GM21390 (cell line): ENCODE measurements at regions not wholly inside any gene's neighbourhood (a gene's known extent, or its start where the extent isn't known, plus 50 kb on each side); places are given as distances from the start of the nearest gene placed in this dataset.
"Not testable (repeated sequence)": the region's sequence is repeated elsewhere in the genome, so short reads cannot be mapped to it uniquely, and the experiment has no call there.

Experiments used
- ATAC-seq: cut with Tn5 transposase; IDR thresholded peaks from one replicate; pipeline ENCODE4 v1.9.1; 2021; ENCODE audit not compliant: unreplicated experiment

- ATAC-seq, result not testable (repeated sequence)
Measured at GRCh38 chr2:87565116-87565515, 182.8 kb upstream of the PLGLB2 start.

DNA sequence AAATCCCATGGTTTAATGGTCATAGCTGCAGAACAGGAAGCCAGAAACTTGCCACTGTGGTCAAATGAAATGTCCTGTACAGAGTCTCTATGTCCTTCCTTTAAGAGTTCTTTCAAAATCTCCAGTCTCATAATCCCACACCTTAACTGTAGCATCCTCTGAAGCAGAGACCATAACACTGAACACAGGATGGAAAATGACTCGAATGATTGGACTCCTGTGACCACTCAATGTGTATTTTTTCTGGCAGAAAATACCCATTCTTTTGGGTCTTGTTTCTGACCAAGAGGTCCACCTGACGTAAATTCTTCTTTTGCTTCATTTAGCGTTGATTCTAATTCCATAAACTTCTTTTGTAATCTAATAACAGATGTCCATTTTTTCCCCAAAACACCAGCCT lies 181.4 kb upstream of the PLGLB2 start:
- not testable (repeated sequence) for ATAC-seq

GRCh38 chr2:87567093-87567492 lies 180.8 kb upstream of the PLGLB2 start:
- not testable (repeated sequence) for ATAC-seq

DNA sequence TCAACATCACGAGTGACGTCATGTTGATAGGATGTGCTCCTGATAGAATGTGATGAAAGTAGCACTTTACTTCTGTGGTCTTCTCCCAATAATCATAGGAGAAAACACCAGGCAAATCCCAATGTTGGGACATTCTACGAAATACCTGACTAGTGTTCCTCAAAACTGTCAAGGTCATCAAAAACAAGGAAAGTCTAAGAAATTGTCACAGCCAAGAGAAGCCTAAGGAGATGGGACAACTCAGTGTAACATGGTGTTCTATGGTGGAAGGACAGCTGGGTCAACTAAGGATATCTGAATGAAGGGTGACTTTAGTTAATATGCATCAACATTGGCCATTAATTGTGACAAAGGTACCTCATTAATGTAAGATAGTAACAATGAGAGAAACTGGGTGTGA lies 180.0 kb upstream of the PLGLB2 start:
- ATAC-seq, result not testable (repeated sequence)

GRCh38 chr2:87568554-87569278 lies 179.2 kb upstream of the PLGLB2 start:
- not testable (repeated sequence) for ATAC-seq

- not testable (repeated sequence) for ATAC-seq
Measured at GRCh38 chr2:87569689-87570397, 178.0 kb upstream of the PLGLB2 start.

DNA sequence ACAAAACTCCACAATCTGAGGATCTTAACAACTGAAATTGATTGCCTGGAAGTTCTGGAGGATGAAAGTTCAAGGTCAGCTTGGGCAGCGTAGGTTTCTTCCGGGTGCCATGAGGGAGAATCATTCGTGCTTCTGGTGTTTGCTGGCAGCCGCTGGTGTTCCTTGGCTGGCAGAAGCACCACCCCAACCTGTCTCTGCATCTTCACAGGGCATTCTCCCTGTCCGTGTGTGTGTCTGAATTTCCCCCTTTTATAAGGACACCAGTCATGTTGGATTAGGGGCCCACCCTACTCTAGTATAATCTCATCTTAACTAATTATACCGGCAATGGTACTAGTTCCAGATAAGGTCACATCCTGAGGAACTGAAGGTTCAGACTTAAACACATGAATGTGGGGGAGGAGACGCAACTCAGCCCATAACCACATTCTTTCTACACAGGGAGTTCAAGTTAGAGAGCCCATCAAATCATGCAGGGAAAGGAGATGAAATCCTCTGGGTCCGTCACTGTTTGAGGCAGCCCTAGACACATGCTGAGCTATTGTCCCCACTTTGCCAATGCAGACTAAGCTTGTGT lies 175.9 kb upstream of the PLGLB2 start:
- not testable (repeated sequence) for ATAC-seq

DNA sequence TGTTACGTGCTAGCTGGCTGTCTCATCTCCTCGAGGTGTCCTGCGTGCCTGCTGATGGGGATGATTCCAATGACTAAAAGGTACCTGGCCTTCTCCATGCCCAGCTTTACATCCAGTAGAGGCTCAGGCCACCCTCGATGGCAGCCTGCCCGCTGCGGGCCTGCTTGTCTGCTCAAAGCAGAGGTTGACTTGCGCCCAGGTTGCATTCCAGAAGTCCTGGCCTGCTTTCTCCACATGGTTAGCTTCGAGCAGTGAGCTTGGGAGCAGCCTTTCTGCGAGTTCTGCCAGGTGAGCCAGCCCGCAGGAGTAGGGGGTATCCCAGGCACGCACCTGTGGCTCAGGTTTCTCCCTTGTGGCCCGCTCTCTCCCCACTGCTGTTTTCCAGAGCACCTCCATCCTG lies 175.0 kb upstream of the PLGLB2 start:
- ATAC-seq, result not testable (repeated sequence)

- ATAC-seq, result not testable (repeated sequence)
Measured at GRCh38 chr2:87573386-87574192, 174.3 kb upstream of the PLGLB2 start.

GRCh38 chr2:87574193-87575119 lies 173.4 kb upstream of the PLGLB2 start:
- ATAC-seq, result not testable (repeated sequence)

DNA sequence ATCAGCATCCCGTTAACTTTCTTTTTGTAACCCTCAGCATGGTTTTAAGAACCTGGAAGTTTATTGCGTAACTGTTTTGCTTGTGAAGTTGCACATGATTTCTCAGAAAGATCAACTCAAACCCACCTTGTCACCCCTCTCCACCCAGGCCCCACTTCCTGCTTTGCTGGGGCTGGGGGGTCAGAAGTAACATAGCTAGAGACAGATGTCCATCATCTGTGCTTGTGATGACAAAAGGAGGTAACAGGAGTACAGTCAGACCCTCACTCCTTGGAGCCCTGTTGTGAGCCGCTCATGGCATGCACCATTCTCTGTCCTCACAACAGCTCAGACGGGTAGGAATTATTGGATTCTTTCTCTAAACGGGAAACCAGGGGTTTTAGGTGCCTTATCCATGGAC lies 172.7 kb upstream of the PLGLB2 start:
- ATAC-seq, result not testable (repeated sequence)

DNA sequence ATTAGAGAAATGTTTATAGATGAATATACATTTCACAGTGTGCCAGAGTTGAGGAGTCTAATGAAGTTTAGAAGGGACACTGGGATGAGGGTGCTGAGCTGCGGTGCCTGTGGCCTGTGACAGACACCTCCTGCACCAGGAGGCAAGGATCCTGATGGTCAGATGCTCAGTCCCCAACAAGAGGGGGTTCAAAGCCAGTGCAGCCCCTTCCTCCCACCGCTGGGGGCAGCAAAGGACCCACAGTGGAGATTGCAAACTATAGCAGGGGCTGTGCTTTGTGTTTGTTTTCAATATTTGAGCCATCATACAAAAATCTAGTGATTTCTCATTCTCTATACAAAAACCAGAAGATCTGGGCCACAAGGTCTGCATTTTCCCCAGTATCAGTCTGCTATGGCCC lies 170.5 kb upstream of the PLGLB2 start:
- ATAC-seq, result not testable (repeated sequence)

GRCh38 chr2:87582152-87582551 lies 165.7 kb upstream of the PLGLB2 start:
- not testable (repeated sequence) for ATAC-seq

DNA sequence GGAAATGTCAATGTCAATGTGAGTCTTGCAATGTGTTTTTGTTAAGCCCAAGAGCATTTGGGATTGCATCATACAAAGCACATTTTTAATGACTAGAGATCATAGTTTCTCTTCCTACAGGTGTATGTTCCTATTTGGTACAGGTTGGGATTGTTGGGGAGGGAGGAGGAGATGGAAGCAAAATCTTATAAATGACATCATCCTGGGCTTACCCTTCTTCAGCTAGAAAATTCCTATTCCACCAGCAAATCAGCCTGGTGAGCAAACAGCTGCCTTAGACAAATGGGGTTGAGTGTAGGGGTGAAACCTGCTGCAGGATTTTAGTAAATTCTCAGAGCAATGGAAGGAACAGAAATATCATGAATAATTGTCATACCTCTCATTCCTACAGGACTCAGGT lies 165.3 kb upstream of the PLGLB2 start:
- not testable (repeated sequence) for ATAC-seq

DNA sequence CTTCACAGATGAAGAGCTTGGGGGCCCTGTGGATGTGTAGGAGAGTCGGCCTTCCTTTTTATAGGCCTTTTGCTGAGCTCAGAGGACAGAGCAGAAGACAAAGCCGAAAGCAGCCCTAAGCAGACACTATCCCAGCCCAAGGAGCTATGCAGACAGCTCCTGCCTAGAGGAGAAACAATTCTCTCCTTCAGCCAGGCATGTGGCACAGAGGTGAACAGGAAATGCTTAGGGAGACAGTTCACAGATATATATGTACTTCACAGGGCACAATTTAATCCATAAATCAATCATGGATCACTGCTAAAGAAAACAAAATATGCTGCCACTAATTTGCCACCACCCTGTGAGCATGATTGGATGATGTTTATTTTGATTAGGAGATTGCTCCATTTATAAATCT lies 164.5 kb upstream of the PLGLB2 start:
- ATAC-seq, result not testable (repeated sequence)

- not testable (repeated sequence) for ATAC-seq
Measured at GRCh38 chr2:87583803-87584202, 164.1 kb upstream of the PLGLB2 start.

- ATAC-seq, result not testable (repeated sequence)
Measured at GRCh38 chr2:87584268-87584906, 163.5 kb upstream of the PLGLB2 start.

GRCh38 chr2:87587934-87588333 lies 160.0 kb upstream of the PLGLB2 start:
- not testable (repeated sequence) for ATAC-seq

GRCh38 chr2:87592974-87593373 lies 154.9 kb upstream of the PLGLB2 start:
- ATAC-seq, result not testable (repeated sequence)
